GM12878 (cell line): ENCODE measurements at regions not wholly inside any gene's neighbourhood (a gene's known extent, or its start where the extent isn't known, plus 50 kb on each side); places are given as distances from the start of the nearest gene placed in this dataset.

Source experiments
- ATAC-seq: fragments of 200-7000 bp; cut with Tn5 transposase; 3 replicates; pipeline ENCODE4 v1.9.1; 2020; ENCODE audit warnings: mild to moderate bottlenecking, moderate library complexity
- BruUV-seq: library from RNA; stranded (reverse); fragments of 400-500 nt; replicated peaks from 2 replicates; lab custom pipeline; 2021; lab: Mats Ljungman, UMichigan
- CTCF ChIA-PET: fragments of 300-600 bp; sonication (Branson Sonifier 250); formaldehyde crosslinking; extraction: SDS; loops from one replicate; lab custom pipeline; 2021; ENCODE audit warnings: inconsistent platforms; lab: Yijun Ruan, JAX
- POLR2A ChIA-PET: fragments of 350-600 bp; formaldehyde crosslinking; extraction: SDS; loops from one replicate; lab custom pipeline; 2021; ENCODE audit warnings: inconsistent platforms; lab: Charles Lee
- RAD21 ChIA-PET: fragments of 300-600 bp; sonication (Branson Sonifier 250); formaldehyde crosslinking; loops from one replicate; lab custom pipeline; 2023; ENCODE audit warnings: antibody characterized with exemption; ENCODE audit not compliant: unreplicated experiment; lab: Charles Lee
- SMC1A ChIA-PET: fragments of 300-600 bp; sonication (Branson Sonifier 250); formaldehyde crosslinking; loops from one replicate; lab custom pipeline; 2023; ENCODE audit not compliant: unreplicated experiment, uncharacterized antibody; lab: Charles Lee
- DNase-seq: peaks from one replicate; pipeline ENCODE4 v3.0.0-alpha.2; 2011; ENCODE audit warnings: low read depth, low spot score
- FAIRE-seq: peaks from 3 replicates; lab custom pipeline; 2011; peaks lifted over from hg19 to GRCh38; lab: Jason Lieb, UNC
- H2AFZ ChIP-seq: 2 replicates; pipeline ENCODE4 v1.6.0; 2011; ENCODE audit warnings: low read depth, low read length, control low read depth; ENCODE audit not compliant: control insufficient read depth
- H3K27ac ChIP-seq: 2 replicates; pipeline ENCODE4 v1.5.1; 2011; ENCODE audit warnings: control low read depth; ENCODE audit not compliant: control insufficient read depth, insufficient read depth
- H3K27me3 ChIP-seq, 2 experiments: replicated peaks in 1 of 2; 2 replicates each; pipeline versions ENCODE4 v1.6.0 to v1.6.1; 2011; ENCODE audit warnings: low read length in 1 of 2; ENCODE audit not compliant: control insufficient read depth in 2 of 2, insufficient read depth in 2 of 2
- H3K36me3 ChIP-seq, 2 experiments: 2 replicates each; pipeline ENCODE4 v1.5.1; 2011; ENCODE audit warnings: low read length in 1 of 2; ENCODE audit not compliant: control insufficient read depth in 2 of 2, insufficient read depth in 2 of 2
- H3K4me1 ChIP-seq: 2 replicates; pipeline ENCODE4 v1.6.1; 2011; ENCODE audit warnings: mild to moderate bottlenecking, low read length, moderate library complexity, mixed read lengths; ENCODE audit not compliant: control insufficient read depth, insufficient read depth
- H3K4me2 ChIP-seq: 2 replicates; pipeline ENCODE4 v1.6.0; 2011; ENCODE audit warnings: control low read depth; ENCODE audit not compliant: control insufficient read depth, insufficient read depth
- H3K4me3 ChIP-seq: fragments of 200-600 bp; sonication (generic); 2 replicates; pipeline ENCODE4 v1.5.1; 2016
- H3K79me2 ChIP-seq: 2 replicates; pipeline ENCODE4 v1.6.0; 2011; ENCODE audit warnings: low read length; ENCODE audit not compliant: control insufficient read depth, insufficient read depth
- H3K9ac ChIP-seq: 2 replicates; pipeline ENCODE4 v1.8.0; 2011; ENCODE audit warnings: low read length, control low read depth, mixed read lengths; ENCODE audit not compliant: control insufficient read depth, insufficient read depth
- H3K9me3 ChIP-seq: replicated peaks from 3 replicates; pipeline ENCODE4 v1.5.1; 2011; ENCODE audit warnings: mild to moderate bottlenecking, low read length; ENCODE audit not compliant: control insufficient read depth, insufficient read depth
- H4K20me1 ChIP-seq: 2 replicates; pipeline ENCODE4 v1.6.0; 2011; ENCODE audit not compliant: control insufficient read depth, insufficient read depth
- CHD2 ChIP-seq: IDR thresholded peaks from 2 replicates; pipeline ENCODE4 v1.6.1; 2011; ENCODE audit warnings: low read depth, low read length, improper control_type of control experiment, borderline replicate concordance
- CTCF ChIP-seq, 3 experiments: IDR thresholded peaks in 2 of 3; conservative IDR thresholded peaks in 1 of 3; 2 replicates each; pipeline ENCODE4 v1.5.1; 2011; ENCODE audit warnings: low read depth in 3 of 3, low read length in 3 of 3, mild to moderate bottlenecking in 3 of 3, control low read depth in 2 of 3, moderate library complexity in 2 of 3, inconsistent platforms in 1 of 3, mixed read lengths in 1 of 3; ENCODE audit not compliant: control insufficient read depth in 2 of 3, insufficient read depth in 1 of 3; ENCODE audit errors: extremely low read depth in 1 of 3
- E2F8 ChIP-seq: fragments of 450-650 bp; IDR thresholded peaks from 2 replicates; pipeline ENCODE4 v1.6.1; 2018; ENCODE audit warnings: mild to moderate bottlenecking, low read depth, moderate library complexity; ENCODE audit not compliant: partially characterized antibody
- EED ChIP-seq: sonication (generic); IDR thresholded peaks from 2 replicates; pipeline ENCODE4 v1.6.1; 2016; ENCODE audit warnings: antibody characterized with exemption, low read depth
- FOXK2 ChIP-seq: fragments of 450-650 bp; IDR thresholded peaks from 2 replicates; pipeline ENCODE4 v1.6.1; 2017; ENCODE audit warnings: mild to moderate bottlenecking, moderate library complexity
- IKZF2 ChIP-seq, 2 experiments: fragments of 450-650 bp; IDR thresholded peaks; 2 replicates each; pipeline ENCODE4 v1.6.1; 2017; ENCODE audit warnings: mild to moderate bottlenecking in 2 of 2, moderate library complexity in 2 of 2
- MAX ChIP-seq: IDR thresholded peaks from 2 replicates; pipeline ENCODE4 v1.6.1; 2012; ENCODE audit warnings: low read depth, low read length, improper control_type of control experiment
- MEF2A ChIP-seq: IDR thresholded peaks from 2 replicates; pipeline ENCODE4 v1.6.1; 2011; ENCODE audit warnings: low read depth, mild to moderate bottlenecking, low read length, moderate library complexity; ENCODE audit not compliant: insufficient read depth
- MEF2B ChIP-seq: fragments of 450-650 bp; IDR thresholded peaks from 2 replicates; pipeline ENCODE4 v1.6.1; 2018; ENCODE audit warnings: mild to moderate bottlenecking, moderate library complexity; ENCODE audit not compliant: partially characterized antibody, poor library complexity, severe bottlenecking
- MTA3 ChIP-seq: IDR thresholded peaks from 2 replicates; pipeline ENCODE4 v1.6.1; 2012; ENCODE audit warnings: low read length, inconsistent platforms, borderline replicate concordance
- SUPT20H ChIP-seq: IDR thresholded peaks from 2 replicates; pipeline ENCODE4 v1.6.1; 2011; ENCODE audit warnings: low read depth, mild to moderate bottlenecking, low read length, moderate library complexity, borderline replicate concordance; ENCODE audit not compliant: control insufficient read depth
- WGBS: methylation state at CpG from one replicate; pipeline ENCODE4 v1.1.6; 2016; ENCODE audit warnings: low lambda C conversion rate; ENCODE audit not compliant: insufficient replicate concordance, insufficient coverage; ENCODE audit errors: missing lambda C conversion rate; 5-methylcytosine and 5-hydroxymethylcytosine counted together
- in situ Hi-C: fragments of 300-500 bp; cut with MboI; formaldehyde crosslinking; loops from 9 replicates; pipeline ENCODE4 v1.14.3; 2018; ENCODE audit warnings: mixed read lengths
- intact Hi-C: fragments of 100-400 bp; cut with micrococcal nuclease; formaldehyde crosslinking; loops from one replicate; pipeline ENCODE4 v1.14.2; 2022; ENCODE audit not compliant: unreplicated experiment
- TF ChIP-seq, protein P1 (sequence below): fragments of 450-650 bp; IDR thresholded peaks from 2 replicates; pipeline ENCODE4 v1.6.1; 2014; ENCODE audit warnings: mild to moderate bottlenecking

- TF ChIP-seq CHD2 (no peak), MEF2B (no peak), EED (no peak), MTA3 (no peak), IKZF2 (IDR thresholded peaks at IDR 0.05) (no peak), E2F8 (no peak), SUPT20H (no peak)
- TF ChIP-seq, all 136 proteins: peak for 0
Observed at GRCh38 chr12:131613186-131613585, 97.7 kb upstream of the SFSWAP start (continued).

- RAD21 ChIA-PET = no interaction called here
- DNase-seq (no peak), FAIRE-seq (no peak), ATAC-seq (no peak)
- POLR2A ChIA-PET = no interaction called here
- Histone ChIP-seq H3K4me3 (no peak overlapping the region), H3K4me2 (no peak overlapping the region), H2AFZ (no peak overlapping the region), H3K9me3 (no peaks in the 10 kb centered on the region), H4K20me1 (no peaks in the 10 kb centered on the region), H3K79me2 (no peaks in the 10 kb centered on the region), H3K9ac (no peak overlapping the region), H3K27ac (no peak overlapping the region), H3K27me3 (peaks cover 2% of the 10 kb centered on the region in 2 experiments; a peak in 3 of 4 replicates), H3K36me3 (no peaks in the 10 kb centered on the region), H3K4me1 (peaks cover 3% of the 10 kb centered on the region)
- no TSS peak for BruUV-seq
- CTCF ChIA-PET = no interaction called here
- TF ChIP-seq FOXK2 (no peak), CTCF (IDR thresholded peaks at IDR 0.05 in 2 of 3, conservative IDR thresholded peaks at IDR 0.05 in 1 of 3; ENCODE audit: control insufficient read depth in 2 of 3, extremely low read depth in 1 of 3, insufficient read depth in 1 of 3, low read depth in 3 of 3, low read length in 3 of 3) (no peak), MEF2A (no peak), MAX (no peak)
- TF ChIP-seq, protein P1, sequence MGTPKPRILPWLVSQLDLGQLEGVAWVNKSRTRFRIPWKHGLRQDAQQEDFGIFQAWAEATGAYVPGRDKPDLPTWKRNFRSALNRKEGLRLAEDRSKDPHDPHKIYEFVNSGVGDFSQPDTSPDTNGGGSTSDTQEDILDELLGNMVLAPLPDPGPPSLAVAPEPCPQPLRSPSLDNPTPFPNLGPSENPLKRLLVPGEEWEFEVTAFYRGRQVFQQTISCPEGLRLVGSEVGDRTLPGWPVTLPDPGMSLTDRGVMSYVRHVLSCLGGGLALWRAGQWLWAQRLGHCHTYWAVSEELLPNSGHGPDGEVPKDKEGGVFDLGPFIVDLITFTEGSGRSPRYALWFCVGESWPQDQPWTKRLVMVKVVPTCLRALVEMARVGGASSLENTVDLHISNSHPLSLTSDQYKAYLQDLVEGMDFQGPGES = no peak
- intact Hi-C loops (no loop called here), in situ Hi-C loops (no loop called here)
- SMC1A ChIA-PET = no interaction called here
- WGBS = 48% methylated on average over 13 of the region's 13 CpGs
Observed at GRCh38 chr12:131613678-131614077, 97.2 kb upstream of the SFSWAP start.
